ENCODE measurements at regions not wholly inside any gene's neighbourhood (a gene's known extent, or its start where the extent isn't known, plus 50 kb on each side); places are given as distances from the start of the nearest gene placed in this dataset.

DNA sequence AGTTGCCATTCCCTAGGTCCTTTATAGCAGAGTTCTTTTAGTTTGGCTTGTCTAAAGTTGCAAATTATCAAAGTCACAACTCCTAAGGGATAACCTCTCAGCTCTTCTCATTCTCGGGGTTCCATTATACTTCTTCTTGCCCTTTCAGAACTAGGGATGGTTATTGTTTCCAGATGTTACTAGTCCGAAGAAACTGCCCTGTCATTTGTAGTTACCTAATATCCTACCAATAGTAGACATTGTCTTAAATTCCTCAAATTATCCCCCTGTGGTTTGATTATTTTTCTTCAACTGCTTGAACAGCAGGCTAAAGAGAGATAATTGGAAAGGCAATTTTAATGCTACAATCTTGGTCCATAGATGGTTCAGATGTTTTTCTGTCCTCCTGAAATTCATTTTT is 709.8 kb downstream of the KCTD16 start:
- TF ChIP-seq, protein P1, sequence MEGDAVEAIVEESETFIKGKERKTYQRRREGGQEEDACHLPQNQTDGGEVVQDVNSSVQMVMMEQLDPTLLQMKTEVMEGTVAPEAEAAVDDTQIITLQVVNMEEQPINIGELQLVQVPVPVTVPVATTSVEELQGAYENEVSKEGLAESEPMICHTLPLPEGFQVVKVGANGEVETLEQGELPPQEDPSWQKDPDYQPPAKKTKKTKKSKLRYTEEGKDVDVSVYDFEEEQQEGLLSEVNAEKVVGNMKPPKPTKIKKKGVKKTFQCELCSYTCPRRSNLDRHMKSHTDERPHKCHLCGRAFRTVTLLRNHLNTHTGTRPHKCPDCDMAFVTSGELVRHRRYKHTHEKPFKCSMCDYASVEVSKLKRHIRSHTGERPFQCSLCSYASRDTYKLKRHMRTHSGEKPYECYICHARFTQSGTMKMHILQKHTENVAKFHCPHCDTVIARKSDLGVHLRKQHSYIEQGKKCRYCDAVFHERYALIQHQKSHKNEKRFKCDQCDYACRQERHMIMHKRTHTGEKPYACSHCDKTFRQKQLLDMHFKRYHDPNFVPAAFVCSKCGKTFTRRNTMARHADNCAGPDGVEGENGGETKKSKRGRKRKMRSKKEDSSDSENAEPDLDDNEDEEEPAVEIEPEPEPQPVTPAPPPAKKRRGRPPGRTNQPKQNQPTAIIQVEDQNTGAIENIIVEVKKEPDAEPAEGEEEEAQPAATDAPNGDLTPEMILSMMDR (IDR thresholded peaks at IDR 0.05): no peak
- TF ChIP-seq POLR2A (IDR thresholded peaks at IDR 0.05): no peak

Measured in esophagus squamous epithelium (tissue), 4 donors.